GM18873 (cell line): ENCODE measurements at regions not wholly inside any gene's neighbourhood (a gene's known extent, or its start where the extent isn't known, plus 50 kb on each side); places are given as distances from the start of the nearest gene placed in this dataset.
"Not testable (repeated sequence)": the region's sequence is repeated elsewhere in the genome, so short reads cannot be mapped to it uniquely, and the experiment has no call there.

Experiments
- ATAC-seq: cut with Tn5 transposase; IDR thresholded peaks from one replicate; pipeline ENCODE4 v1.9.1; 2021; ENCODE audit warnings: mild to moderate bottlenecking, moderate library complexity, moderate number of reproducible peaks; ENCODE audit not compliant: unreplicated experiment, low FRiP score

DNA sequence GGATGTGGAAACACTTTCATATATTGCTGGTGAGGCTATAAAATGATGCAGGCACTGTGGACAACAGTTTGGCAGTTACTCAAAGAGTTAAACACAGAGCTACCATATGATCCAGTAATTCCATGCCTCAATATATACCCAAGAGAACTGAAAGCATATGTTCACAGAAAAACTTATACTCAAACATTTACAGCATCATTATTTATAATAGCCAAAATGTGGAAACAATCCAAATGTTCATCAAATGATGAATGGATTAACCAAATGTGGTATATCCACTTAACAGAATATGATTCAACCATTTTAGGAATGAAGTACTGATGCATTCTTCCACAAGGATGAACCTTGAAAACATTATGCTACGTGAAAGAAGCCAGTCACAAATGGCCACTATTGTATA lies 603.8 kb downstream of the IQCM start:
- ATAC-seq = no peak

GRCh38 chr4:149203256-149204001 lies 612.2 kb downstream of the IQCM start:
- ATAC-seq = no peak

- no peak for ATAC-seq
Measured at GRCh38 chr4:149202117-149202516, 613.5 kb downstream of the IQCM start.

GRCh38 chr4:149199594-149199993 lies 616.0 kb downstream of the IQCM start:
- ATAC-seq = no peak

- no peak for ATAC-seq
Measured at GRCh38 chr4:149194061-149194460, 621.6 kb downstream of the IQCM start.

- ATAC-seq = no peak
Measured at GRCh38 chr4:149187726-149188125, 627.9 kb downstream of the IQCM start.

DNA sequence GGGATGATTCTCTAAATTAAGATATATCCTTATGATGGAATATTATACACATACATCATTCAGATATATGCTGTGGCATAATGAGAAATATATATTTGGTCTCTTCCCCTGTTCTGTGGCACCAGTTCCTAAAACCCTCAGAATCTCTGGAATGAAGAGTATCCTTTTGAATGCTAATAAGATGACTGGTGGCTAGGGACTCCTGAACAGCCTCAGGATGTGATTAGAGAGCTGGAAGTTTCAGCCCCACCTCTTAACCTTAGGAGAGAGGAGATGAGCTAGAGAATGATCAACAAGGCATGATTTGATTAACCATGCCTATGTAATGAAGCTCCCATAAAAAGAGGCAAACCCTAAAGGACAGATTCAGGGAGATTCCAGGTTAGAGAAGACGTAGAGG lies 632.0 kb downstream of the IQCM start:
- ATAC-seq = no peak

- ATAC-seq = not testable (repeated sequence)
Measured at GRCh38 chr4:149181459-149181858, 634.2 kb downstream of the IQCM start.

GRCh38 chr4:149176039-149176438 lies 639.6 kb downstream of the IQCM start:
- ATAC-seq = no peak

GRCh38 chr4:149175549-149175948 lies 640.1 kb downstream of the IQCM start:
- ATAC-seq = no peak

GRCh38 chr4:149173241-149174013 lies 642.2 kb downstream of the IQCM start:
- no peak for ATAC-seq

GRCh38 chr4:149168645-149169044 lies 647.0 kb downstream of the IQCM start:
- ATAC-seq = no peak

GRCh38 chr4:149166876-149167275 lies 648.8 kb downstream of the IQCM start:
- no peak for ATAC-seq

DNA sequence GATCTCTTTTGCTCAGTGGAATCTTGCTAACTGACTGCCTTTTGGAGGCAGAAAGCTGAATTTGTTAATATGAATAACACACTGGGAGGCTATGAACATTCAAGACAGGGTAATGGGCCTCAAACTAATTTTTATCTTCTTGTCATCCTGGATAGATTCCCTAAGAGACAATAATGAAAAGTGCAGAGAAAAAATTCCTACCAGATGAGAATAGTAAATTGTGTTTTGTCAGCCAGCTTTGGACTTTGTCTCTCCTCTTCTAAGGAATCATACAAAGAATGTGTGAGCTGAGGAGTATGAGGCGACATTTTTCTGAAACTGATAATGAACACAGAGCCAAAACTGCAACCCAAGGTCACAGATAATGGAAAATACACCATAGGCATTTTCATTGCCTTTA lies 649.3 kb downstream of the IQCM start:
- ATAC-seq = no peak

DNA sequence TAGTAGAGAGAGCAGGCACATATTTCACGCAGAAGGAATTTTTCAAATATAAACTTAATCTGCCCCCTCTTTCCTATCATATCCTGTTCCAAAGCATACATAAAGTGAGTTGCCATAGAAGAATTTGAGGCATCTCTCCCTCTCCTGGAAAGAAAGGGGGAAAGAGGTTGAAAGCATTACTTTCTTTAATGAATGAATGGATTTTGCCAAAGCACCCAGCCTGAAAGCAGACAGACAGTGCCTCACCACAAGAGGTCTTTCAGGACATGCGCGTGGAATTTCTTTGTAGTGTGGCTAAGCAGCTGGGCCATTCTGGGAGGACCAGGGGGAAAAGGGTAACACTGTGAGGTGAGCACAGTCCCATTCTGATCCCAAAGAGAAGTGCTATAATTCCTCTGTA lies 651.4 kb downstream of the IQCM start:
- ATAC-seq = no peak

DNA sequence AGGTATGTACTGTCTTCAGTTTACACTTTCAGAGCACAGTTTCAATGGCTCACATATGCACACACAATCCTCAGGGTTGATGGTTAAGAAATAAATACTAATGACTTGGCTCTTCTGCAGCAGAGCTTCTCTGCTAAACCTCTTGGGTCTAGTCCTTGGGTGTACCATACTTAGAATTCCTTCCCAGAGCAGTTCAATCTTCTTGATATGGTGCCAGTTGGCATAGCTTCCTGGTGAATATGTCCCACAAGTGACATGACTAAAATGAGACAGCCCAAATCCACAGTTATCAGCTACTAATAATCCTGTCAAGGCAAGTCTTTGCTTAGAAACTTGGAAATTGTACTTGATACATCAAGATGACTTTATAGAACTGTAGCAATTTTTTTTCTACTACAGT lies 654.4 kb downstream of the IQCM start:
- ATAC-seq = no peak

DNA sequence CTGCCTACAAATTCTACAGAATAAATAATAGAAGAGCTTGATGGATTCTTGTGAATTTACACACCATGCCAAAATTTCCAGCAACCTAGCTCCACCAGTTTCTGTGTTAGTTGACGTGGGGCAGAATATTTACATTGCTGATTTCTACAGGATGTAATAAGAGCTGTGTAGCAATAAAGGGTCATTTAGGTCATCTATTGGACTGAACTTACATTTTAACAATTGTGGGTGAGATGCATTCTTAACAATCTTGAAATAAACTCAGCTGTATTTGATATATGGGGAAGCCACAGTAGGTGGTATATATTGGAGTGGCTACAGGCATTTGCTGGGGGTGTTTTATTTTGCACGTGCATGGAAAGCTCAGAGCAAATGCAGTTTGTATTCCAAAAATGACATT lies 655.3 kb downstream of the IQCM start:
- no peak for ATAC-seq

GRCh38 chr4:149158817-149159216 lies 656.8 kb downstream of the IQCM start:
- no peak for ATAC-seq

DNA sequence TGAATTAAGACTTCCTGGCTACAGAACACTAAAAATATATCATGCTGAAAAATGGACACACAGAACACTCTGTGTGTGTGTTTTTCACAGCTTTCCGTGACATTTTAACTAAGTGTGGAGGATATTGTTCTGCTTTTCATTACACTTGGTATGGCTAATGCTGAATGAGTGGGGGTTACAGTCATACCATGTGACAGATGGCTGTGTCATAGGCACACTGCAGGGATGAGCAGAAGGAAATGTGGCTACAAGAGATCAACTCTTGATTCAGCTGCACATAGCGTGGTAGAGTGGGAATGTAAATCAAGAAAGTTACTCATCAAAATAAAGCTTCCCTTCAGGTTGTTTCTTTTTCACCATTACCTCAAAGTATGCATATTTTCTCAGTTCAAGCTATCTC lies 669.8 kb downstream of the IQCM start:
- no peak for ATAC-seq

DNA sequence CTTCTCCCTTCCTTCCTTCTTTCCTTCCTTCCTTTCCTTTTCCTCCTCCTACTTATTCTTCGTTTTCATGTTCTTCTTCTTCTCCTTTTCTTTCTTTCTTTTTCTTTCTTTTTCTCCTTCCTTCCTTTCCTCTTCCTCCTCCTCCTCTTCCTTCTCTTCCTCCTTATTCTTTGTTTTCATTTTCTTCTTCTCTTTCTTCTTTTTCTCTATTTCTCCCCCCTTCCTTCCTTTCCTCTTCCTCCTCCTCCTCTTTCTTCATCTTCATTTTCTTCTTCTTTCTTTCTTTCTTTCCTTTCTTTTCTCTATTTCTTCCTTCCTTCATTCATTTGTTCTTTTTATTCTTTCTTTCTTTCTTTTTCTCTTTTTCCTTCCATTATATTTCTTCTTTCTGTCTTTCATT lies 671.6 kb downstream of the IQCM start:
- ATAC-seq = no peak

DNA sequence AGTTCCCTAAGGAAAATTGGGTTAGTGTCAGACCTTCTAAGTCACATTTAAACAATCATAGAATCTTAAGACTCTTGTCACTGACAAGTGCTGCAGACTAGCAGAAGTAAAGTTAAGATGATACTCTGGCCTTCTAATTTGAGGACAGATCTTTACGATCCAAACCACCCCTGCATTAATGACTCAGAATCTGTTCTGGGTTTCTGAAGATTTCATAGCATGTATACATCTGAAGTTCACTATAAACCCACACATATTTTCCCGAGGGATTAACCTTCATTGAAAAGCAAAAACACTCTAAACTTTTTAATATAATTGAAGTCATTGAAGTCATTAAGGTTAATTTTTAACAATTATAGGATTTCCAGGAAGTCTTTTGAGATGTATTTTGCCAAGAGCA lies 674.3 kb downstream of the IQCM start:
- ATAC-seq = no peak

GRCh38 chr4:149140841-149141240 lies 674.8 kb downstream of the IQCM start:
- no peak for ATAC-seq
